HG03575 (cell line): ENCODE measurements at regions not wholly inside any gene's neighbourhood (a gene's known extent, or its start where the extent isn't known, plus 50 kb on each side); places are given as distances from the start of the nearest gene placed in this dataset.
"Not testable (repeated sequence)": the region's sequence is repeated elsewhere in the genome, so short reads cannot be mapped to it uniquely, and the experiment has no call there.

ENCODE experiments used
- ATAC-seq: cut with Tn5 transposase; IDR thresholded peaks from one replicate; pipeline ENCODE4 v1.9.1; 2021; ENCODE audit not compliant: unreplicated experiment, insufficient number of reproducible peaks, low FRiP score; ENCODE audit errors: extremely low read depth

DNA sequence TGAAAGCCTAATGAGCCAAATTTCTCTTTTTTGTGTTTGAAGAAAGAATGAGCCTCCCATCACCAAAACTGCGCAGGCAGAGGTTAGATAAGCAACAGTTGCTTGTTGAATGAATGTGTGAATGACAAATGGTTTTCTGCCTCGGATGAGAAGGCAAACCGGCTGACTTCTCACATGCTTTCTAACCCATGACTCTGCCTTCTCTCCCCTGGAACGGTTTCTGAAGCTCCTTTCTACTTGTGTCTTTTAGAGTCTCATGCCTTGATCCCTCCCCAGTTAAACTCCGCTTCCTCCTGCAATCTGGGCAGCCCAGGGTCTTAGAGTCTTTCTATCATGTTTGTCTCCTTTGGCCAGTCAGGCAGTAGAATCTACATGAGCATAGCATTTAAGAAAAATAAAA, 342.1 kb upstream of the NCAM1 start:
- ATAC-seq = no peak

- no peak for ATAC-seq
These were observed 340.4 kb upstream of the NCAM1 start for GRCh38 chr11:112620621-112621394.

DNA sequence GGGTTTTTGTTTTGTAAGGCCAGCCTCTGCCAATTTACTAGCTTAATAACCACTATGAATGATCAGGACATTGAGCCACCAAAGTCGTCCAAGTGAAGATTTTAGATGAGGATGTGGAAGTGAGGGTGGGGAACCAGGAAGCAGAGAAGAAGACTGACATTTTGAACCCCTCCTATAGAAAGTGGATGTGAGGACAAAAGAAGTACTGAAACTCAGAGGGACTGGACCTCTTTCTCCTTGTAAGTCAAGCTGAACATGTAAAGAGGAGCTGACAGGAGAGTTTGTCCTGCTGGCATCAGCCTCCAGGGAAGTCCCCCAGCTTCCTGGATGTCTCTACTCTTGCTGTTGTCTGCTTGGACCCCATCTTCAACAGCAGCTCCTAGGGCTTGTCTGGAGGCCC, 338.2 kb upstream of the NCAM1 start:
- ATAC-seq = no peak

DNA sequence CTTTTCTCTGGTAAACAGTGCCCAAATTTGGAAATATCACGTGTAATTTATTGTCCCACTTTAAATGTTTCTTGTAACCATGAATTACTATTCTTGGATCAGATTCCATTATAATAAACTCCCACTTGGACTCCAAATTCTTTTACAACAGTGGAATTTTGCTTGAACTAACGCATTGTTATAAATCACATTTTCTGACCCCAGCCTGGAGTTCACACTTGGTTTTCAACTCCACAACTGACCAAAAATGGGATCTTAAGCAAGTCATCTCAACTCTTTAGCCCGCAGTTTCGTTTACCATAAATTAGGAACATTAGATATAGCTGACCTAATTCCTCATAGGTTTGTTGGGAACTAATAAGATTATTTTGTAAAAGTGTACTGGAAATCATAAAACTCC, 336.8 kb upstream of the NCAM1 start:
- no peak for ATAC-seq

DNA sequence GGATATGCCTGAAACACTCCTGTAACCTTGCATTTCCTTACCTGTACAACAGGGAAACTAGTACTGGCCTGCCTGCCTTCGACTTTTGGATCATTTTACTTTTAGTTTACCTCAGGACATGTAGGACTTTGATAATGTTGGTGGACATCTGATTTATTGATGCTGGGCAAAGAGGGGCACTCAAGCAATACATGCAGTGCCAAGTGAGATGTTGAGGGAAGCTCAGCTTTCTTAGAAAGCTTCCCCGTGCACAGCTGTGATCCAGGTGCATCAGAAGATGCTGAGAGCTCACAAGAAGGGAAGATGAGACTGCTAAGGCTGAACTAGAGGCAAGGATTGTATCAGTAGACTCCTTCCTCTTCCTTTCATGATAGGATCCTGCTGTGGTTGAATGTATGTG, 336.2 kb upstream of the NCAM1 start:
- ATAC-seq = not testable (repeated sequence)

GRCh38 chr11:112625814-112626213, 335.4 kb upstream of the NCAM1 start:
- ATAC-seq = no peak

DNA sequence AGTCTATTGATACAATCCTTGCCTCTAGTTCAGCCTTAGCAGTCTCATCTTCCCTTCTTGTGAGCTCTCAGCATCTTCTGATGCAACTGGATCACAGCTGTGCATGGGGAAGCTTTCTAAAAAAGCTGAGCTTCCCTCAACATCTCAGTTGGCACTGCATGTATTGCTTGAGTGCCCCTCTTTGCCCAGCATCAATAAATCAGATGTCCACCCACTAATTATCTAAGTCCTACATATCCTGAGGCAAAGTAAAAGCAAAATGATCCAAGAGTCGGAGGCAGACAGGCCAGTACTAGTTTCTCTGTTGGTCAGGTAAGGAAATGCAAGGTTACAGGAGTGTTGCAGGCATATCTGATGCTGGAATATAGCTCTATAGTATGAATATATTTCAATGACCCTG, 334.5 kb upstream of the NCAM1 start:
- no peak for ATAC-seq

DNA sequence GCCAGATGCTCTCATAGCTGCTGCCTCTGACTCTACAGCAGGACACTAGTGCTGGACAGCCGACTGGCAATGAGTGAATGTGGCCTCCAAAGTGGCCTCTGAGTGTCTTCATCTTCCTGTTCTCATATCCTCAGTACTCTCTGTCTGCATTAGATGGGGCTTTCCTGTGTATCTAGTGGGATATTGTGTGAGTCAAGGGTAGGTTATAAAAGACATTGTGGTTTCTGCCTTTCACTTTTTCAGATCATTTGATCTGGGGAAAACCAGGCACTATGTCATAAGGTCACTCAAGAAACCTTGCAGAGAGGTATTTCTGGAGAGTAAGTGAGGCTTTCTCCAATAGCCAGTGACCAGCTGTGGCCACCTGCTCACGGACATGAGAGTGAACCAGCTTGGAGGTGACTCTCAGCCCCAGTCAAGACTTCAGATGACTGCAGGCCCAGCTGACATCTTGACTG, 333.6 kb upstream of the NCAM1 start:
- ATAC-seq = peak; percentile 58

DNA sequence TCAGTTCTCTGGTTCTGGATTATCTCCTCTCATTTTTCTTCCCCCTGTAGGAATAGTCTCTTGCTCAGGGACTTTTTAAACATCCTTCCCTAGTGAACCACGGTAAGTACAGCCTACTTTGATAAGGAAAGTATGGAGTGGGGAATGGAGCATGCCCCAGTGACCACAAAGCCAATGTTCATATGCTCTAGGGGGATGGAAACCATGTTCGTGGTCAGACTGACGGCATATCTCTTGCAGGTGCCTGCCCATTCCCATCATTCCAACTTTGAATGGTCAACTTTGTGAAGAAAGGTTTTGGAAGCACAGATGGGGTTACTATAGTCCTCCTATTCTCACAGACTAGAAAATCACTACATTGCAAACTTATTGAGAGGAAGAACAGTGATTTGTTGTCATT, 332.5 kb upstream of the NCAM1 start:
- ATAC-seq = no peak

DNA sequence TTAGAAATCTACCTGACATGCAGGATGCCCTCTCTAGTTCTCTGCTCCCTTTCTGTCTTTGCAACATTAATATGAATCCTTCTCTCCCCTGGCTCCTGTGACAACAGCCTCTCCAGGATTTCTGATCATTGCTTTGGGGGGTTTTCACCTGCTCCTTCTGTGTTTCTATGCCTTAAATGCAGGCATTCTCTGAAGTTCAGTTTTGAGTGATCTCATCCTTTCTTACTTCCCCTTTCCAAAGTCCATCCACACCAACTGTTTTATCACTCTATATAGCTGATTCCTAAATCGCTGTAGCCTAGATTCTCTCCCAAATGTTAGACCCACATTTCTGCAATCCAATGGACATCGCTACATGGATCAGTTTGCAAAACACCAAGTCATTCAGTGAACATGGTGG, 330.7 kb upstream of the NCAM1 start:
- no peak for ATAC-seq

DNA sequence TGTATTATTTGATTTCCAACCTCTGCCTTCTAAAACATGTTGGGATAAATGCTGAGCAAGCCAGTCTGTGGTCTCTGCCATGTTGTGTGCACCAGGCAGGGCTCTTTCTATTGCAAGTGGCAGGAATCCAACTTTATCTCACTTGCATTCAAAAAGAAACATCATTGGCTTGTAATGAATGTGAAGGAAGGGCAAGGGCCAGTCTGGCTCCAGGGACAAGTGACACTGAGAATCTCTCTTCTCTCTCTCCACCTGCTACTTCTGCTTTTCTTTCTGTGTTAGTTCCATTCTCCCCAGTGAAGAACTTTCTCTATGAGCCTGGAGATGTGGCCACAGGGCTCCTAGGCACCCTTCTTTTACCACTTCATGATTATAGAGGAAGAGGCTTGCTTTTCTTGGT, 329.9 kb upstream of the NCAM1 start:
- ATAC-seq = no peak

DNA sequence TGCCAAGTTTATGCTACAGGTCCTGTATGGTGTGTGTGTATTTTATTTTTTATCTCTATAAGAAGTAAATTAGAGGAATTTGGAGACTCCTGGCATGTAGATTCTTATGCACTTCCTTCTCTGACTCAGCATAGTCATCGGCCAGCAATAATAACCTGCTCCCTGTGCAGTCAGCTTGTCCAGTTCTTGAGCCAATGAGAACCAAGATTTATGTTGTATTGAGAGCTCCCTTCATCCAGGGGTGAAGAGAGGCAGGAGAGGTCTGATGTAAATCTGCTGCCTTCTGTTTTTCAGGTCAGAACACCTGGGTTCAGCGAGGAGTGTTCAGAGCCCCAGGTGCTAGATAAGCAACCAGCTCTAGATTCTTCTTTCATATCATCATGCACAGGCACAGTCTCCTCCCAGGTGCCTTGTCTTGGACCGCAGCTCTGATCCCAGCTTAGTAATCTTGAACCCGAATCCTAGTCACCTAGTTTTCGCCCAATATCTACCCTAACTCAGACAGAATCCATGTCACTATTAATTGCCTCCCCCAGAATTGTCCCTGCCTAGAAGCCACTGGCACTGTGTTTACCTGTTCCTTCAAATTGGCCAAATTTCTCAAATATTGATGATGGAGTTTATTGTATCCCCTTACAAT, 328.2 kb upstream of the NCAM1 start:
- no peak for ATAC-seq

- ATAC-seq = no peak
These were observed 326.7 kb upstream of the NCAM1 start for GRCh38 chr11:112634551-112634950.

DNA sequence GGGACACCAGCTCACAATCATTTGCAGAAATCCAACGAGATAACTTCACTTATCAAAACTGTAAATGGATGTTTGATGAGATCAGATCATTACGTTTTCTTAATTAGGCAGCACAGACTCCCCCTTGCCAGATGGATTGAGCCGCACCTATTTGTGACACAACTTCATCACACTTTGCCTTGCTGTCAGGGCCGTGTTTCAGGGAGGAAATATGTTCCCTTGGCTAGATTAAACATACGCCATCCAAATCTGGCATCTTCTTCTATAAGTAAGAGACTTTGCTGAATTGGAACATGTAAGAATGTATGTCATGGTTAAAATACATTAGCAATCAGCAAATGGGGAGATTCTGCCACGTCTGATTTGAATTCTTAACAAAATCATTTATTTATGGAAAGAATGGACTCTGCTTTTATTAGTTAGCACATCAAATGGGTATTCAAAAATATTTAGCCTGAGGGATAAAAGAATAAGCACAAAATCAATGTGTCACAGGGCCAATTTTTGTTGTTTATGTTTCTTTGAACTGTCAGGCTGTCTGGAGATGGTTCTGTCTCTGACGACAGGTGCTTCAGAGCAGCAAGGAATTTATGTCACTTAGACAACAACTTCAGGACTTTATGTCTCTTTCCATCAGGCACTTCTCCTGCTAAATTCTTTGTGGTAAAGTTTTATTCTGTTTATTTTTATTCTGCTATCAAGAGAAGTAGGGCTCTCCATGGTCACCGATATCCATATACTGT, 326.1 kb upstream of the NCAM1 start:
- no peak for ATAC-seq

DNA sequence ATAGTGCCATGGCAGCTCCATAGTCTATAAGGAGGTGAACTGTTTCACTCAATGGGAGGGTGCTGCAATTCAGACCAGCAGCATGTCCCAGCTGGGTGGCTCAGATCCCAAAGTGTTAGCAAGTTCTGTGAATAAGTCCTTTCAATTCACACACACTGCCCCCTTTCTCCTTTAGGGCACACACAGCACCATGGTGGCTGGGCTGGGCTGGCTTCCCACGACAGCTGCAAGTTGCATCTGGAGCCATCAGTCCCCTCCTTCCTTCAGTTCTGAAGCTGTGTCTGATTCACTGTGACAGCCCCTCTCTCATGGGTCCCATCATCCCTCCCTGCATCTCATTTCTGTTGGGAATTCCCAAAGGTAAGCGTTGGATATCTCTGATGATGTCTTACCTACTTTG, 324.1 kb upstream of the NCAM1 start:
- ATAC-seq = no peak

- ATAC-seq = no peak
These were observed 323.3 kb upstream of the NCAM1 start for GRCh38 chr11:112637876-112638275.

GRCh38 chr11:112639469-112639868, 321.8 kb upstream of the NCAM1 start:
- ATAC-seq = no peak

- ATAC-seq = no peak
These were observed 317.8 kb upstream of the NCAM1 start for GRCh38 chr11:112643416-112643815.

GRCh38 chr11:112644410-112645131, 316.6 kb upstream of the NCAM1 start:
- peak; percentile 61 for ATAC-seq
